ENCODE measurements at regions not wholly inside any gene's neighbourhood (a gene's known extent, or its start where the extent isn't known, plus 50 kb on each side); places are given as distances from the start of the nearest gene placed in this dataset.

GRCh38 chr18:1002653-1003178 is 98.0 kb downstream of the ADCYAP1 start:
- TF ChIP-seq CTCF (IDR thresholded peaks at IDR 0.05; ENCODE audit: insufficient read depth, low read depth, low read length) (no peak), EZH2 (IDR thresholded peaks at IDR 0.05; ENCODE audit: insufficient read depth, low read length) (no peak)

Measured in astrocyte (in vitro differentiated cells and primary cell).